Endodermal cell (in vitro differentiated cells): ENCODE measurements at regions not wholly inside any gene's neighbourhood (a gene's known extent, or its start where the extent isn't known, plus 50 kb on each side); places are given as distances from the start of the nearest gene placed in this dataset.

ENCODE experiments used
- DNase-seq: peaks from one replicate; pipeline ENCODE4 v3.0.0-alpha.2; 2017
- H3K27ac ChIP-seq: 2 replicates; pipeline ENCODE4 v1.5.1; 2013; ENCODE audit warnings: mild to moderate bottlenecking, low read depth, low read length, moderate library complexity
- H3K27me3 ChIP-seq: 2 replicates; pipeline ENCODE4 v1.6.1; 2013; ENCODE audit warnings: mild to moderate bottlenecking, low read length, moderate library complexity; ENCODE audit not compliant: insufficient read depth, control insufficient read depth, poor library complexity, severe bottlenecking
- H3K36me3 ChIP-seq: 2 replicates; pipeline ENCODE4 v1.7.0; 2013; ENCODE audit warnings: mild to moderate bottlenecking, low read length, moderate library complexity; ENCODE audit not compliant: control insufficient read depth, insufficient read depth
- H3K4me1 ChIP-seq: one replicate; pipeline ENCODE4 v1.7.0; 2013; ENCODE audit warnings: low read length; ENCODE audit not compliant: control insufficient read depth, insufficient read depth
- H3K4me3 ChIP-seq: 2 replicates; pipeline ENCODE4 v1.5.1; 2013; ENCODE audit warnings: mild to moderate bottlenecking, low read length, moderate library complexity
- H3K9ac ChIP-seq: 2 replicates; pipeline ENCODE4 v1.6.1; 2013; ENCODE audit warnings: mild to moderate bottlenecking, low read length, moderate library complexity; ENCODE audit not compliant: poor library complexity, severe bottlenecking; ENCODE audit errors: extremely low read depth
- H3K9me3 ChIP-seq: 2 replicates; pipeline ENCODE4 v1.6.1; 2013; ENCODE audit warnings: mild to moderate bottlenecking, low read length, moderate library complexity; ENCODE audit not compliant: control insufficient read depth
- H3K27ac Mint-ChIP-seq: 2 replicates; pipeline ENCODE4 v1.8.0; 2020; ENCODE audit warnings: mixed read lengths
- H3K27me3 Mint-ChIP-seq: 2 replicates; pipeline ENCODE4 v1.8.0; 2021; ENCODE audit warnings: mild to moderate bottlenecking, mixed read lengths; ENCODE audit not compliant: insufficient read depth
- H3K36me3 Mint-ChIP-seq: 2 replicates; pipeline ENCODE4 v1.8.0; 2020; ENCODE audit warnings: low read depth, mixed read lengths
- H3K4me1 Mint-ChIP-seq: 2 replicates; pipeline ENCODE4 v1.8.0; 2020; ENCODE audit warnings: mixed read lengths
- H3K4me3 Mint-ChIP-seq: 2 replicates; pipeline ENCODE4 v1.8.0; 2020; ENCODE audit warnings: mild to moderate bottlenecking, moderate library complexity, mixed read lengths
- H3K9me3 Mint-ChIP-seq: 2 replicates; pipeline ENCODE4 v1.8.0; 2020; ENCODE audit warnings: mild to moderate bottlenecking, mixed read lengths
- CTCF ChIP-seq: fragments of 200-600 bp; sonication (generic); conservative IDR thresholded peaks from 2 replicates; pipeline ENCODE4 v1.5.0; 2021; ENCODE audit warnings: antibody characterized with exemption, mild to moderate bottlenecking
- WGBS, 2 experiments: methylation state at CpG; one replicate each; pipeline versions ENCODE4 v1.1.5 to v1.1.7; 2013; ENCODE audit warnings: missing lambda C conversion rate in 2 of 2, mixed read lengths in 1 of 2; ENCODE audit not compliant: insufficient coverage in 1 of 2, insufficient read length in 1 of 2; 5-methylcytosine and 5-hydroxymethylcytosine counted together

DNA sequence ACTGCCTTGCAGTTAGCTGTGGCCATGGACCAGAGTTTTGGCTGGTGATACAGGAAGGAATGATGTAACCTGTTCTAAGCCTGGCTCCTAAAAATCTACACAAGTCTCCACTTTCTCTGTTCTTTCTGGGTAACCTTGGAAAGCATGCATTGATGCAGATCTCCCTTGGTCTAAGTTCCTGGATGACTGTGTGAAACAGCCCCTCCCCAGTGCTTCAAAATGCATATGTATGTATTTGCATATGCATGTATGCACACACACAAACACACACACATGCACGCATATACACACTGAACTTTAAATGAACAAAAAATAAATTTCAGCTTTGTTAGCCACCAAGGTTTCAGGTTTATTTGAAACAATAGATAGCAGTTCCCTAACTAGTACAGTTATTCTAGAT is 296.1 kb downstream of the OSR1 start:
- Histone ChIP-seq H3K27me3 (no peaks in the 10 kb centered on the region), H3K9me3 (no peaks in the 10 kb centered on the region), H3K9ac (no peak overlapping the region), H3K4me3 (no peak overlapping the region), H3K4me1 (no peaks in the 10 kb centered on the region), H3K36me3 (no peaks in the 10 kb centered on the region), H3K27ac (no peak overlapping the region)
- no peaks in the 10 kb centered on the region for H3K27me3 Mint-ChIP-seq
- no peaks in the 10 kb centered on the region for H3K36me3 Mint-ChIP-seq
- no peak overlapping the region for H3K4me3 Mint-ChIP-seq
- no peak for TF ChIP-seq CTCF
- DNase-seq = no peak
- H3K4me1 Mint-ChIP-seq = peaks cover 27% of the 10 kb centered on the region
- WGBS, 2 experiments = 64% methylated on average over 1 of the region's 1 CpG; no CpG with 5 or more reads in 1 of the 2 experiments
- no peak overlapping the region for H3K27ac Mint-ChIP-seq
- H3K9me3 Mint-ChIP-seq = no peaks in the 10 kb centered on the region

DNA sequence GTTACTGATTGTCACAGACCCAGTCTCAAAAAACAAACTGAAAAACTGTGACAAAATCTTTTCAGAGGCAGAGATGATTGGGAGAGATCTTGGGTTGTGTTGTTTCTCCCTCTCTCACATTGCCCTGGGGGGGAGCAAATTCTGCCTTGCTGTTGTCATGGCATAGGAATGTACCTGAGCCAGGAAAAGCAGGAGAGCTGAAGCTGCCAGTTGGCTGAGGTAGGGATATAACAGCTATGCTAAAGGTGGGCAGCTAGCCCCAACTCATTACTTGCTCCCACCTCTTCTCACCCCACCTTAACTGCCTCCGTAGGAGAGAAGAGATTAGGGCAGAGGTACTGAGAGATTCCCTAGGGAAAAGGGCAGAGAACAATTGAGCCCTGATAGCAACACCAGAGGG is 299.3 kb downstream of the OSR1 start:
- H3K36me3 Mint-ChIP-seq = no peaks in the 10 kb centered on the region
- H3K4me1 ChIP-seq = no peaks in the 10 kb centered on the region
- no peak for TF ChIP-seq CTCF
- 0% methylated on average over 1 of the region's 1 CpG; no CpG with 5 or more reads in 1 of the 2 experiments for WGBS, 2 experiments
- H3K27me3 Mint-ChIP-seq = no peaks in the 10 kb centered on the region
- no peaks in the 10 kb centered on the region for H3K9me3 Mint-ChIP-seq
- H3K4me3 ChIP-seq = no peak overlapping the region
- H3K9ac ChIP-seq = no peak overlapping the region
- H3K27me3 ChIP-seq = no peaks in the 10 kb centered on the region
- no peaks in the 10 kb centered on the region for H3K36me3 ChIP-seq
- peaks cover 27% of the 10 kb centered on the region for H3K4me1 Mint-ChIP-seq
- no peak overlapping the region for H3K4me3 Mint-ChIP-seq
- no peak overlapping the region for H3K27ac ChIP-seq
- no peaks in the 10 kb centered on the region for H3K9me3 ChIP-seq
- peak; percentile 95 for DNase-seq
- peak overlapping the region; percentile 83 for H3K27ac Mint-ChIP-seq

- no peak for DNase-seq
- H3K4me3 Mint-ChIP-seq = no peak overlapping the region
These were observed 307.1 kb downstream of the OSR1 start for GRCh38 chr2:19051203-19051831.

More at GRCh38 chr2:19051203-19051831, 307.1 kb downstream of the OSR1 start:
- no peaks in the 10 kb centered on the region for H3K9me3 ChIP-seq
- peaks cover 15% of the 10 kb centered on the region for H3K4me1 Mint-ChIP-seq
- no peaks in the 10 kb centered on the region for H3K27me3 Mint-ChIP-seq
- no peaks in the 10 kb centered on the region for H3K36me3 Mint-ChIP-seq
- H3K27me3 ChIP-seq = no peaks in the 10 kb centered on the region
- no peak overlapping the region for H3K9ac ChIP-seq
- no peaks in the 10 kb centered on the region for H3K9me3 Mint-ChIP-seq
- 92 to 96% methylated on average over 4 to 5 of the region's 5 CpGs for WGBS, 2 experiments
- H3K27ac Mint-ChIP-seq = no peak overlapping the region
- H3K36me3 ChIP-seq = no peaks in the 10 kb centered on the region
- no peak overlapping the region for H3K27ac ChIP-seq
- peak; percentile 25 for TF ChIP-seq CTCF
- no peak overlapping the region for H3K4me3 ChIP-seq
- H3K4me1 ChIP-seq = no peaks in the 10 kb centered on the region
